Neural cell (in vitro differentiated cells): ENCODE measurements at regions not wholly inside any gene's neighbourhood (a gene's known extent, or its start where the extent isn't known, plus 50 kb on each side); places are given as distances from the start of the nearest gene placed in this dataset.

Source experiments
- H2AFZ ChIP-seq: fragments of 200-600, 300-800 bp; sonication (generic), shearing (Covaris generic); 2 replicates; pipeline ENCODE4 v1.6.0; 2014; ENCODE audit warnings: low read depth, mild to moderate bottlenecking, antibody characterized with exemption, low read length, moderate library complexity
- H3F3A ChIP-seq: fragments of 200-600 bp; shearing (Covaris generic); 2 replicates; pipeline ENCODE4 v1.6.1; 2016; ENCODE audit warnings: mild to moderate bottlenecking, moderate library complexity, mixed read lengths, antibody characterized with exemption, low read length; ENCODE audit not compliant: insufficient read depth, poor library complexity, severe bottlenecking
- H3K27ac ChIP-seq: fragments of 200-600, 300-800 bp; sonication (generic), shearing (Covaris generic); 2 replicates; pipeline ENCODE4 v1.5.1; 2014; ENCODE audit warnings: mild to moderate bottlenecking, low read length, moderate library complexity
- H3K27me3 ChIP-seq: fragments of 300-800, 200-600 bp; sonication (generic), shearing (Covaris generic); 2 replicates; pipeline ENCODE4 v1.6.0; 2014; ENCODE audit warnings: mild to moderate bottlenecking, low read depth, low read length, moderate library complexity; ENCODE audit not compliant: insufficient read depth
- H3K36me3 ChIP-seq: fragments of 300-800, 200-600 bp; sonication (generic), shearing (Covaris generic); 2 replicates; pipeline ENCODE4 v1.5.1; 2014; ENCODE audit warnings: mild to moderate bottlenecking, antibody characterized with exemption, low read length, moderate library complexity; ENCODE audit not compliant: insufficient read depth
- H3K4me2 ChIP-seq: fragments of 300-800, 200-600 bp; sonication (generic), shearing (Covaris generic); 2 replicates; pipeline ENCODE4 v1.6.0; 2014; ENCODE audit warnings: mild to moderate bottlenecking, low read length
- H3K4me3 ChIP-seq: fragments of 300-800, 200-600 bp; sonication (generic), shearing (Covaris generic); 2 replicates; pipeline ENCODE4 v1.5.1; 2014; ENCODE audit warnings: mild to moderate bottlenecking, low read length, moderate library complexity
- H3K79me2 ChIP-seq: fragments of 200-600 bp; shearing (Covaris generic); replicated peaks from 2 replicates; pipeline ENCODE4 v1.6.0; 2014; ENCODE audit warnings: mild to moderate bottlenecking, low read length, moderate library complexity; ENCODE audit not compliant: insufficient read depth
- H3K9ac ChIP-seq: fragments of 300-800, 200-600 bp; sonication (generic), shearing (Covaris generic); 2 replicates; pipeline ENCODE4 v1.6.1; 2016; ENCODE audit warnings: mild to moderate bottlenecking, low read length, mixed read lengths
- H3K9me2 ChIP-seq: fragments of 200-600 bp; shearing (Covaris generic); 2 replicates; pipeline ENCODE4 v1.6.1; 2016; ENCODE audit warnings: mild to moderate bottlenecking, low read length, mixed read lengths; ENCODE audit not compliant: insufficient read depth
- H3K9me3 ChIP-seq: fragments of 200-600, 300-800 bp; sonication (generic), shearing (Covaris generic); 2 replicates; pipeline ENCODE4 v1.6.1; 2016; ENCODE audit warnings: mild to moderate bottlenecking, mixed run types, low read length, moderate library complexity, mixed read lengths
- H4K20me1 ChIP-seq: fragments of 200-600 bp; shearing (Covaris generic); 2 replicates; pipeline ENCODE4 v1.6.1; 2016; ENCODE audit warnings: mild to moderate bottlenecking, mixed run types; ENCODE audit not compliant: insufficient read depth
- EP300 ChIP-seq: fragments of 450-650 bp; conservative IDR thresholded peaks from 2 replicates; pipeline ENCODE4 v1.6.1; 2014; ENCODE audit warnings: antibody characterized with exemption, mild to moderate bottlenecking, moderate library complexity; ENCODE audit not compliant: poor library complexity, severe bottlenecking
- EZH2 ChIP-seq: fragments of 200-600, 300-800 bp; shearing (Covaris generic), sonication (generic); IDR thresholded peaks from 2 replicates; pipeline ENCODE4 v1.6.1; 2014; ENCODE audit warnings: antibody characterized with exemption, low read length, borderline replicate concordance, mild to moderate bottlenecking; ENCODE audit not compliant: insufficient read depth, poor library complexity, severe bottlenecking
- MXI1 ChIP-seq: fragments of 450-650 bp; conservative IDR thresholded peaks from 2 replicates; pipeline ENCODE4 v1.6.1; 2014; ENCODE audit warnings: antibody characterized with exemption, mild to moderate bottlenecking; ENCODE audit not compliant: poor library complexity, severe bottlenecking
- POLR2AphosphoS5 ChIP-seq: IDR thresholded peaks from 2 replicates; pipeline ENCODE4 v1.6.1; 2012
- RAD21 ChIP-seq: fragments of 450-650 bp; conservative IDR thresholded peaks from 2 replicates; pipeline ENCODE4 v1.6.1; 2014; ENCODE audit warnings: antibody characterized with exemption, mild to moderate bottlenecking, moderate library complexity
- SMC3 ChIP-seq: fragments of 450-650 bp; conservative IDR thresholded peaks from 2 replicates; pipeline ENCODE4 v1.6.1; 2014; ENCODE audit warnings: antibody characterized with exemption, mild to moderate bottlenecking, moderate library complexity; ENCODE audit not compliant: poor library complexity
- TAF1 ChIP-seq: IDR thresholded peaks from 2 replicates; pipeline ENCODE4 v1.6.1; 2012; ENCODE audit warnings: low read depth
- TF ChIP-seq, protein P1 (sequence below): IDR thresholded peaks from 2 replicates; pipeline ENCODE4 v1.6.1; 2012; ENCODE audit warnings: borderline replicate concordance
- TF ChIP-seq, protein P2 (sequence below): fragments of 450-650 bp; IDR thresholded peaks from 2 replicates; pipeline ENCODE4 v1.5.1; 2014; ENCODE audit warnings: antibody characterized with exemption, mild to moderate bottlenecking, moderate library complexity; ENCODE audit not compliant: poor library complexity, severe bottlenecking

DNA sequence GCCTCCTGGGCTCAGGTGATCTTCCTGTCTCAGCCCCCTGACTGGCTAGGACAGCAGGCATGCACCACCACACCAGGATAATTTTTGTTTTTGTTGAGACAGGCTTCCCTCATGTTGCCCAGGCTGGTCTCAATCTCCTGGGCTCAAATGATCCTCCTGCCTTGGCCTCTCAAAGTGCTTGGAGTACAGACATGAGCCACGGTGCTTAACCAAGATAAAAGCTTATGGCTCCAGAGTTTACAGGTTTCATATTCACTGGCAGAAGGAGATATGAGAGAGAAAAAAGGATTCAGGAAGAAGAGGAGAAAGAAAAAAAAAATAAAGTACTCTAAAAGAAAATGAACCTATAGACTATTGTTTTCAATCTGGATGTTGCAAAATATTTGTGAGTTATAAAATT is 748.8 kb upstream of the NCAM2 start:
- no peaks in the 10 kb centered on the region for H4K20me1 ChIP-seq
- H3K9ac ChIP-seq, result no peak overlapping the region
- no peaks in the 10 kb centered on the region for H3K79me2 ChIP-seq

DNA sequence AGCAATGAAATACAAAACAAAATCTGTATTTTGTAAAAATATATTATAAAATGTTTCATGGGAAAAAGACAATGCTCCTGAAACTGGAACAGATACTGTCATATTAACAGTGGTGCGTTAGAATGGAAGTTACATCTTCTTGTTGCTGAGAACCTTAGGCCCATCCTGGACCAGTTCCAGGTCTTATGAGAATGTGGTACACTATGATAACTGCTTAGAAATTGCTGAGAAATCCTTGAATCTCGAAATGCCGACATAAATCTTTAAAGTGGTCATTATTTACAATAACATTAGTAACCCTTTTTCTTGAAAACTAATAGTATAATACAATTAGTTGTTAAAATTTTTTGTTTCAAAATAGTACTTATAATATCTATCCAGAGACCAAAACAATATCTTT is 747.9 kb upstream of the NCAM2 start:
- Histone ChIP-seq H3K36me3 (no peaks in the 10 kb centered on the region), H3K4me2 (no peak overlapping the region), H3K4me3 (no peak overlapping the region), H4K20me1 (no peaks in the 10 kb centered on the region), H3K9me3 (no peaks in the 10 kb centered on the region), H3K9me2 (no peaks in the 10 kb centered on the region), H3K79me2 (no peaks in the 10 kb centered on the region), H3K27me3 (no peaks in the 10 kb centered on the region), H3F3A (no peaks in the 10 kb centered on the region), H3K9ac (no peak overlapping the region), H3K27ac (no peak overlapping the region), H2AFZ (no peak overlapping the region)
- TF ChIP-seq, protein P1, sequence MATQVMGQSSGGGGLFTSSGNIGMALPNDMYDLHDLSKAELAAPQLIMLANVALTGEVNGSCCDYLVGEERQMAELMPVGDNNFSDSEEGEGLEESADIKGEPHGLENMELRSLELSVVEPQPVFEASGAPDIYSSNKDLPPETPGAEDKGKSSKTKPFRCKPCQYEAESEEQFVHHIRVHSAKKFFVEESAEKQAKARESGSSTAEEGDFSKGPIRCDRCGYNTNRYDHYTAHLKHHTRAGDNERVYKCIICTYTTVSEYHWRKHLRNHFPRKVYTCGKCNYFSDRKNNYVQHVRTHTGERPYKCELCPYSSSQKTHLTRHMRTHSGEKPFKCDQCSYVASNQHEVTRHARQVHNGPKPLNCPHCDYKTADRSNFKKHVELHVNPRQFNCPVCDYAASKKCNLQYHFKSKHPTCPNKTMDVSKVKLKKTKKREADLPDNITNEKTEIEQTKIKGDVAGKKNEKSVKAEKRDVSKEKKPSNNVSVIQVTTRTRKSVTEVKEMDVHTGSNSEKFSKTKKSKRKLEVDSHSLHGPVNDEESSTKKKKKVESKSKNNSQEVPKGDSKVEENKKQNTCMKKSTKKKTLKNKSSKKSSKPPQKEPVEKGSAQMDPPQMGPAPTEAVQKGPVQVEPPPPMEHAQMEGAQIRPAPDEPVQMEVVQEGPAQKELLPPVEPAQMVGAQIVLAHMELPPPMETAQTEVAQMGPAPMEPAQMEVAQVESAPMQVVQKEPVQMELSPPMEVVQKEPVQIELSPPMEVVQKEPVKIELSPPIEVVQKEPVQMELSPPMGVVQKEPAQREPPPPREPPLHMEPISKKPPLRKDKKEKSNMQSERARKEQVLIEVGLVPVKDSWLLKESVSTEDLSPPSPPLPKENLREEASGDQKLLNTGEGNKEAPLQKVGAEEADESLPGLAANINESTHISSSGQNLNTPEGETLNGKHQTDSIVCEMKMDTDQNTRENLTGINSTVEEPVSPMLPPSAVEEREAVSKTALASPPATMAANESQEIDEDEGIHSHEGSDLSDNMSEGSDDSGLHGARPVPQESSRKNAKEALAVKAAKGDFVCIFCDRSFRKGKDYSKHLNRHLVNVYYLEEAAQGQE, result no peak
- no peak for TF ChIP-seq SMC3
- TF ChIP-seq MXI1, result no peak
- no peak for TF ChIP-seq EZH2
- TF ChIP-seq EP300, result no peak
- no peak for TF ChIP-seq TAF1
- TF ChIP-seq, protein P2, sequence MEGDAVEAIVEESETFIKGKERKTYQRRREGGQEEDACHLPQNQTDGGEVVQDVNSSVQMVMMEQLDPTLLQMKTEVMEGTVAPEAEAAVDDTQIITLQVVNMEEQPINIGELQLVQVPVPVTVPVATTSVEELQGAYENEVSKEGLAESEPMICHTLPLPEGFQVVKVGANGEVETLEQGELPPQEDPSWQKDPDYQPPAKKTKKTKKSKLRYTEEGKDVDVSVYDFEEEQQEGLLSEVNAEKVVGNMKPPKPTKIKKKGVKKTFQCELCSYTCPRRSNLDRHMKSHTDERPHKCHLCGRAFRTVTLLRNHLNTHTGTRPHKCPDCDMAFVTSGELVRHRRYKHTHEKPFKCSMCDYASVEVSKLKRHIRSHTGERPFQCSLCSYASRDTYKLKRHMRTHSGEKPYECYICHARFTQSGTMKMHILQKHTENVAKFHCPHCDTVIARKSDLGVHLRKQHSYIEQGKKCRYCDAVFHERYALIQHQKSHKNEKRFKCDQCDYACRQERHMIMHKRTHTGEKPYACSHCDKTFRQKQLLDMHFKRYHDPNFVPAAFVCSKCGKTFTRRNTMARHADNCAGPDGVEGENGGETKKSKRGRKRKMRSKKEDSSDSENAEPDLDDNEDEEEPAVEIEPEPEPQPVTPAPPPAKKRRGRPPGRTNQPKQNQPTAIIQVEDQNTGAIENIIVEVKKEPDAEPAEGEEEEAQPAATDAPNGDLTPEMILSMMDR, result no peak
- TF ChIP-seq RAD21, result no peak
- no peak for TF ChIP-seq POLR2AphosphoS5

More for the DNA sequence above, 748.8 kb upstream of the NCAM2 start:
- no peaks in the 10 kb centered on the region for H3K9me2 ChIP-seq
- no peaks in the 10 kb centered on the region for H3F3A ChIP-seq
- no peaks in the 10 kb centered on the region for H3K36me3 ChIP-seq
- no peak overlapping the region for H3K4me2 ChIP-seq
- no peaks in the 10 kb centered on the region for H3K9me3 ChIP-seq
- no peaks in the 10 kb centered on the region for H3K27me3 ChIP-seq
- no peak overlapping the region for H2AFZ ChIP-seq
- TF ChIP-seq, protein P1, result no peak
- TF ChIP-seq SMC3 (no peak), EP300 (no peak), POLR2AphosphoS5 (no peak), RAD21 (no peak), MXI1 (no peak), EZH2 (no peak), TAF1 (no peak)
- TF ChIP-seq, protein P2, result no peak
- H3K4me3 ChIP-seq, result no peak overlapping the region
- H3K27ac ChIP-seq, result no peak overlapping the region
